CD4-positive, alpha-beta T cell (primary cell): ENCODE measurements at regions not wholly inside any gene's neighbourhood (a gene's known extent, or its start where the extent isn't known, plus 50 kb on each side); places are given as distances from the start of the nearest gene placed in this dataset.

ENCODE experiments used
- ATAC-seq: fragments of 200-7000 bp; cut with Tn5 transposase; one replicate; pipeline ENCODE4 v1.10.0; 2022; ENCODE audit warnings: mild to moderate bottlenecking; ENCODE audit not compliant: poor library complexity
- CTCF ChIA-PET: fragments of 350-600 bp; sonication (Branson Sonifier 250); formaldehyde crosslinking; loops from one replicate; lab custom pipeline; 2021; ENCODE audit warnings: antibody characterized with exemption, inconsistent platforms; lab: Charles Lee
- POLR2A ChIA-PET: fragments of 350-600 bp; sonication (Branson Sonifier 250); formaldehyde crosslinking; loops from one replicate; lab custom pipeline; 2021; ENCODE audit warnings: antibody characterized with exemption, inconsistent platforms; lab: Charles Lee
- DNase-seq, 14 experiments: peaks; one replicate each; pipeline ENCODE4 v3.0.0-alpha.2; 2013 to 2020; ENCODE audit warnings: mixed read lengths in 2 of 14
- H3K27ac ChIP-seq, 2 donors: one replicate each; pipeline versions ENCODE4 v1.5.1 to v1.7.0; 2013; ENCODE audit warnings: low read length in 2 of 2, low read depth in 1 of 2, mild to moderate bottlenecking in 1 of 2
- H3K27me3 ChIP-seq, 2 experiments: 1 replicate in 1 of 2; 2 replicates in 1 of 2; pipeline versions ENCODE4 v1.6.1 to v1.7.0; 2013; ENCODE audit warnings: low read length in 2 of 2, control low read depth in 1 of 2, mild to moderate bottlenecking in 1 of 2, moderate library complexity in 1 of 2; ENCODE audit not compliant: insufficient read depth in 2 of 2, control insufficient read depth in 1 of 2
- H3K36me3 ChIP-seq: one replicate; pipeline ENCODE4 v1.6.1; 2013; ENCODE audit warnings: low read length, control low read depth; ENCODE audit not compliant: insufficient read depth
- H3K4me1 ChIP-seq: one replicate; pipeline ENCODE4 v1.6.1; 2013; ENCODE audit warnings: low read length, control low read depth; ENCODE audit not compliant: insufficient read depth
- H3K4me3 ChIP-seq: one replicate; pipeline ENCODE4 v1.5.1; 2013; ENCODE audit warnings: mild to moderate bottlenecking, low read length, moderate library complexity
- H3K9me3 ChIP-seq, 2 experiments: 1 replicate in 1 of 2; 2 replicates in 1 of 2; pipeline versions ENCODE4 v1.6.1 to v1.7.0; 2013; ENCODE audit warnings: low read length in 2 of 2, mild to moderate bottlenecking in 2 of 2, control low read depth in 1 of 2, moderate library complexity in 1 of 2; ENCODE audit not compliant: control insufficient read depth in 1 of 2, insufficient read depth in 1 of 2
- H3K27ac Mint-ChIP-seq: one replicate; pipeline ENCODE4 v1.8.0; 2020; ENCODE audit warnings: mixed read lengths
- H3K27me3 Mint-ChIP-seq: one replicate; pipeline ENCODE4 v1.8.0; 2021; ENCODE audit warnings: mixed read lengths
- H3K36me3 Mint-ChIP-seq: one replicate; pipeline ENCODE4 v1.8.0; 2021; ENCODE audit warnings: low read depth, mixed read lengths
- H3K4me1 Mint-ChIP-seq: one replicate; pipeline ENCODE4 v1.8.0; 2021; ENCODE audit warnings: low read depth, mixed read lengths
- H3K4me3 Mint-ChIP-seq: one replicate; pipeline ENCODE4 v1.8.0; 2020; ENCODE audit warnings: mild to moderate bottlenecking, mixed read lengths
- H3K9me3 Mint-ChIP-seq: one replicate; pipeline ENCODE4 v1.8.0; 2020; ENCODE audit warnings: mixed read lengths
- CTCF ChIP-seq: fragments of 200-600 bp; IDR thresholded peaks from one replicate; pipeline ENCODE4 v1.8.0; 2022; ENCODE audit warnings: antibody characterized with exemption, mild to moderate bottlenecking
- intact Hi-C, 2 experiments: fragments of 100-400 bp; cut with DNase I in 1 of 2; cut with micrococcal nuclease in 1 of 2; formaldehyde crosslinking; loops; one replicate each; pipeline versions ENCODE4 v1.15.1 to v1.9.0; 2023 to 2025; cut with DNase I, micrococcal nuclease

- Histone ChIP-seq H3K4me3 (no peak overlapping the region), H3K9me3 (no peaks in the 10 kb centered on the region), H3K27me3 (no peaks in the 10 kb centered on the region), H3K4me1 (no peaks in the 10 kb centered on the region), H3K27ac (no peak overlapping the region), H3K36me3 (no peaks in the 10 kb centered on the region)
- peaks cover 2% of the 10 kb centered on the region for H3K9me3 Mint-ChIP-seq
- no peaks in the 10 kb centered on the region for H3K4me1 Mint-ChIP-seq
- no peak overlapping the region for H3K4me3 Mint-ChIP-seq
- ChIA-PET POLR2A (no interaction called here), CTCF (no interaction called here)
- no peaks in the 10 kb centered on the region for H3K36me3 Mint-ChIP-seq
- intact Hi-C loops, result no loop called here
- H3K27ac Mint-ChIP-seq, result no peak overlapping the region
- no peak for ATAC-seq
- peaks cover 4% of the 10 kb centered on the region for H3K27me3 Mint-ChIP-seq
- no peak for TF ChIP-seq CTCF
- DNase-seq, result no peak
Observed at GRCh38 chr4:54386693-54387092, 157.6 kb downstream of the PDGFRA start.

GRCh38 chr4:54390670-54391069 lies 161.6 kb downstream of the PDGFRA start:
- Mint-ChIP-seq H3K4me3 (no peak overlapping the region), H3K27ac (no peak overlapping the region), H3K27me3 (peaks cover 4% of the 10 kb centered on the region), H3K9me3 (peaks cover 2% of the 10 kb centered on the region), H3K4me1 (no peaks in the 10 kb centered on the region), H3K36me3 (no peaks in the 10 kb centered on the region)
- no peaks in the 10 kb centered on the region for H3K36me3 ChIP-seq
- ATAC-seq (no peak), DNase-seq (no peak)
- POLR2A ChIA-PET, result no interaction called here
- H3K9me3 ChIP-seq, result no peaks in the 10 kb centered on the region
- TF ChIP-seq CTCF, result no peak
- CTCF ChIA-PET, result no interaction called here
- intact Hi-C loops, result no loop called here
- H3K27ac ChIP-seq, result no peak overlapping the region
- no peak overlapping the region for H3K4me3 ChIP-seq
- H3K27me3 ChIP-seq, result no peaks in the 10 kb centered on the region
- H3K4me1 ChIP-seq, result no peaks in the 10 kb centered on the region

GRCh38 chr4:54391104-54391503 lies 162.0 kb downstream of the PDGFRA start:
- no peaks in the 10 kb centered on the region for H3K9me3 ChIP-seq
- ChIA-PET POLR2A (no interaction called here), CTCF (no interaction called here)
- no peak for TF ChIP-seq CTCF
- H3K4me3 Mint-ChIP-seq, result no peak overlapping the region
- no peaks in the 10 kb centered on the region for H3K27me3 ChIP-seq
- no peak overlapping the region for H3K4me3 ChIP-seq
- no peak overlapping the region for H3K27ac ChIP-seq
- H3K36me3 ChIP-seq, result no peaks in the 10 kb centered on the region
- DNase-seq (no peak), ATAC-seq (no peak)
- no peak overlapping the region for H3K27ac Mint-ChIP-seq
- no peaks in the 10 kb centered on the region for H3K4me1 ChIP-seq
- peaks cover 2% of the 10 kb centered on the region for H3K9me3 Mint-ChIP-seq
- intact Hi-C loops, result no loop called here
- no peaks in the 10 kb centered on the region for H3K4me1 Mint-ChIP-seq
- H3K27me3 Mint-ChIP-seq, result peaks cover 4% of the 10 kb centered on the region
- no peaks in the 10 kb centered on the region for H3K36me3 Mint-ChIP-seq
